ENCODE measurements at regions not wholly inside any gene's neighbourhood (a gene's known extent, or its start where the extent isn't known, plus 50 kb on each side); places are given as distances from the start of the nearest gene placed in this dataset.
A peak's percentile ranks its signal among the peaks of the same experiment; 100 is the strongest.

DNA sequence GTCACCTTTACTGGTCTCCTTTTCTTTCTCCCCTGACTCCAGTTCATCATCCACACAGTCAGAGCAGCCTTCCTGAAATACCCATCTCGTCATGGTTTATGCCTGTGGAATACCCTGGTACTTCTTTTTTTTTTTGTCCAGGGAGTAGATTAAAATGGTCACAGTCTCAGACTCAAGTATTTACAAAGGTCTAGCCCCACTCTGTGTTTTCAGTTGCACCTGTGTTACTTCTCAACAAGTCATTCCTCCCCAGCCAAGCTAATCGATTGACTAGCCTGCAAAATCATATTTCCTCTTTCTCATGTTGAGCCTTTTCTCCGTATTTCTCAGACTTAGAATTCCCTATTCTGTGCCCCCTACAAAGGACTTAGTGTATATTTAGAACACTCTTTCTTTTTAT is 155.2 kb upstream of the KCNN2 start:
- no peak for DNase-seq (ENCODE audit: extremely low read depth, low read depth)
- TF ChIP-seq, protein P1, sequence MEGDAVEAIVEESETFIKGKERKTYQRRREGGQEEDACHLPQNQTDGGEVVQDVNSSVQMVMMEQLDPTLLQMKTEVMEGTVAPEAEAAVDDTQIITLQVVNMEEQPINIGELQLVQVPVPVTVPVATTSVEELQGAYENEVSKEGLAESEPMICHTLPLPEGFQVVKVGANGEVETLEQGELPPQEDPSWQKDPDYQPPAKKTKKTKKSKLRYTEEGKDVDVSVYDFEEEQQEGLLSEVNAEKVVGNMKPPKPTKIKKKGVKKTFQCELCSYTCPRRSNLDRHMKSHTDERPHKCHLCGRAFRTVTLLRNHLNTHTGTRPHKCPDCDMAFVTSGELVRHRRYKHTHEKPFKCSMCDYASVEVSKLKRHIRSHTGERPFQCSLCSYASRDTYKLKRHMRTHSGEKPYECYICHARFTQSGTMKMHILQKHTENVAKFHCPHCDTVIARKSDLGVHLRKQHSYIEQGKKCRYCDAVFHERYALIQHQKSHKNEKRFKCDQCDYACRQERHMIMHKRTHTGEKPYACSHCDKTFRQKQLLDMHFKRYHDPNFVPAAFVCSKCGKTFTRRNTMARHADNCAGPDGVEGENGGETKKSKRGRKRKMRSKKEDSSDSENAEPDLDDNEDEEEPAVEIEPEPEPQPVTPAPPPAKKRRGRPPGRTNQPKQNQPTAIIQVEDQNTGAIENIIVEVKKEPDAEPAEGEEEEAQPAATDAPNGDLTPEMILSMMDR (IDR thresholded peaks at IDR 0.05; ENCODE audit: low read depth, low read length, missing control alignments) = no peak
- H3K4me3 ChIP-seq (replicated peaks; ENCODE audit: low read depth, low read length) = no peak overlapping the region

DNA sequence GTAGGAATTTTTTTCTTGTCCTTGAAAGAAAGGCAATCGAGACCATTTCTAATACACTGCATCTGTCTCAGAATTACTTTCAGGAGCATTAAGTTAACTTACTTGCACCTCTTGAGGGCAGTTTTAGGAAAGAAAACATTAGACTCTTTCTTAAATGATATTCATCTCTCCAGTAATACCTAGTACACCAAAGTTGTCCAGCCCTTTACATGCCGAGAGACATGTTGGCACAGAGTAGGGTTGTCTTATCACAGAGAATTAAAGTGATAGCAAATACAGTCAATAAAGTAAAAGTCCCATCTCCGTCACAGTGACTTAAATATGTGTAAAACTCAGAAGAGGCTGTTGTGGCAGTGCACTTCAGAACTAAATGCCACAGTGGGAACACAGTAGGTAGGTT is 154.3 kb upstream of the KCNN2 start:
- TF ChIP-seq, protein P1 (IDR thresholded peaks at IDR 0.05; ENCODE audit: low read depth, low read length, missing control alignments) = no peak
- DNase-seq (ENCODE audit: extremely low read depth, low read depth) = no peak
- H3K4me3 ChIP-seq (replicated peaks; ENCODE audit: low read depth, low read length) = no peak overlapping the region

DNA sequence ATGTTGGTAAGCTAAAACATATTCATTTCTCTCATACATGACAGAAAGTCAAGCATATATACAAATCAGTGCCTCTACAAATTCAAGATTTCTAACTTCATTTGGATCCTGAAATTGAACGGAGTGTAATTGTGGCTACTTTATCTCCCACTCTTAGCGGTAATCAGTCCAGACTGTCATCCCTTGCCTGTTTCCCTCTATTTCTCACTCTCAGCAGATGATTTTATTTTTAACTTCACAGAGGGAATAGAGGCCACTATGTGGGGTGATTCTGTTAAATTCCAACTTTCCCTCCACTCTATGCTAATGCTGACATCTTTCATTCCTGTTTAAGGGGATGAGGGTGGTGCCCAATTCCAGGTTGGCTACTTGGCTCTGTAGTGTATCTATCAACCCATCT is 153.8 kb upstream of the KCNN2 start:
- no peak overlapping the region for H3K4me3 ChIP-seq (replicated peaks; ENCODE audit: low read depth, low read length)
- DNase-seq (ENCODE audit: extremely low read depth, low read depth) = no peak
- TF ChIP-seq, protein P1 (IDR thresholded peaks at IDR 0.05; ENCODE audit: low read depth, low read length, missing control alignments) = no peak

DNA sequence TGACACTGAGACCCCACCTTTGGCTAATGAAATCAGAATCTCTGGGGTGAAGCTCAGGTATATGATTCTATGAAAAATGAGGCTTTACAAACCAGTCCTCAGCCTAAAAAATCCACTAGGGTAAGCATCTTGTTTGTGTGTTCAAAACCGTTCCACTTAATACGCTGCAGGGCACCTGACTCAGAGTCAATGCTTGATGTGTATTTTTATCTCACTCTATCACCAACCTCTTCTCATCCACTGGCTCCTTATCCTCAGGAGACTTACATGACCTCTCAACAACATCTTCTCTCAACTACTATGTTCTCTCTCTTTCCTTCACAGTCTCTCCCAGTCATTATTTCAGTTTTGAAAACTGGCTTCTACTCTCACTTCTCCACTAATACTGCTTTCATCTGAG is 153.3 kb upstream of the KCNN2 start:
- TF ChIP-seq, protein P1 (IDR thresholded peaks at IDR 0.05; ENCODE audit: low read depth, low read length, missing control alignments) = no peak
- no peak overlapping the region for H3K4me3 ChIP-seq (replicated peaks; ENCODE audit: low read depth, low read length)
- no peak for DNase-seq (ENCODE audit: extremely low read depth, low read depth)

DNA sequence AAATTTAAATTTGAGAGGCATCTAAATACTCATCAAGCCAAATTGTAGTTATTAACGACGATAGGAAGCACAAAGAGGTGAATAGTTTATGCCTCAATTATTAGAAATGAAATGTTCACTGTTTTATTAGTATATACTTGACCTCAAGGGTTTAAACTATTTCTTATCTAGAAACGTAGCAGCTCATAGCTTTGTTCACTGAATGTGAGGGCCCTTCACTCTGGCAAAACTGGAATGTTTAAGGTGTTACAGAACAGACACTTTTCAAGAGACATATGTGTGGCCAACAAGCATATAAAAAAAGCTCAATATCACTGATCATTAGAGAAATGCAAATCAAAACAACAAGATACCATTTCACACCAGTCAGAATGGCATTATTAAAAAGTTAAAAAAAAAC is 151.2 kb upstream of the KCNN2 start:
- DNase-seq (ENCODE audit: extremely low read depth, low read depth) = no peak
- H3K4me3 ChIP-seq (replicated peaks; ENCODE audit: low read depth, low read length) = no peak overlapping the region
- TF ChIP-seq, protein P1 (IDR thresholded peaks at IDR 0.05; ENCODE audit: low read depth, low read length, missing control alignments) = no peak

DNA sequence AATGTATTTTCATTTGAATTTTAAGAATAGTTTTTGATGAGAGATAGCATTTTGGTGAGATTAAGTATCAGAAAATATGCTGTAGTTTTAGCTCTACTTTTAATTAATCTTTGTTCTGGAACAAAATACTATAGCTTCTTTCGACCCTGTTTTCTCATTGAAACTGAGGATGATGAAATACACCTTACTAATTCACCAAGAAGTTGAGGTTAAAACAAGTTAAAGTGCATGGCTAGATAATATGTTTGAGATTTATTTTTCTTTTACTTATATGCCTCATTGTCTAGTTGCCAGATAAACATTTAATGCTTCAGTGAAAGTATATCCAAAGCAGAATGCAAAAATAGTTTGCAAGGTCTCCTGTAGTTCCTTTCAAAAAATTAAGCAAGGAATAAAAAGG is 140.1 kb upstream of the KCNN2 start:
- no peak for DNase-seq (ENCODE audit: extremely low read depth, low read depth)
- no peak overlapping the region for H3K4me3 ChIP-seq (replicated peaks; ENCODE audit: low read depth, low read length)
- TF ChIP-seq, protein P1 (IDR thresholded peaks at IDR 0.05; ENCODE audit: low read depth, low read length, missing control alignments) = no peak

DNA sequence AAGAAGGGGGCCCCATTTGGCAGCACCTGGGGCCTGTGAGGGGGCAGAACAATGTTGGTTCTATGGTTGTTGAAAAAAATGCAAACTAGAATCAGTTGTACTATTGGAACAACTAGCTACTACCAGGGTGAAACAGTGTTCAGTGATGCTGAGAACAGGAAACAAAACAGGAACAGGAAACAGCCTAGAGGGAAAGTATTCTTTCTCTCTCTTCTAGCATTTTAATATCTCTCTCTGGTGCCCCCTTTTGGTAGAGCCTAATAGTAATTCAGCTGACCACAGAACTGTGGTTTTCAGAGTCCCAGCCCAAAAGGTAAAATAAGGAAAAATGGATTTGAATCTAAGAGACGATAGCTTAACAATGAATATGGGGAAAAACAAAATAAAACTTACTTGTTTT is 138.0 kb upstream of the KCNN2 start:
- TF ChIP-seq, protein P1 (IDR thresholded peaks at IDR 0.05; ENCODE audit: low read depth, low read length, missing control alignments) = peak; percentile 26
- DNase-seq (ENCODE audit: extremely low read depth, low read depth) = peak; percentile 14
- no peak overlapping the region for H3K4me3 ChIP-seq (replicated peaks; ENCODE audit: low read depth, low read length)

All from HFF-Myc (cell line).